SU-DHL-6 (cell line): ENCODE measurements at regions not wholly inside any gene's neighbourhood (a gene's known extent, or its start where the extent isn't known, plus 50 kb on each side); places are given as distances from the start of the nearest gene placed in this dataset.

Experiments
- H2AFZ ChIP-seq: fragments of 200-600 bp; sonication (generic); 2 replicates; pipeline ENCODE4 v1.6.1; 2014; ENCODE audit warnings: low read depth, mild to moderate bottlenecking, moderate library complexity, mixed read lengths, antibody characterized with exemption, low read length; ENCODE audit not compliant: severe bottlenecking
- H3F3A ChIP-seq: fragments of 200-600 bp; shearing (Covaris generic); 2 replicates; pipeline ENCODE4 v1.6.0; 2016; ENCODE audit warnings: antibody characterized with exemption, mild to moderate bottlenecking; ENCODE audit not compliant: insufficient read depth
- H3K27ac ChIP-seq: fragments of 200-600 bp; sonication (generic); 2 replicates; pipeline ENCODE4 v1.5.1; 2016; ENCODE audit warnings: low read depth, mild to moderate bottlenecking, low read length, moderate library complexity, mixed read lengths
- H3K27me3 ChIP-seq: fragments of 200-600 bp; sonication (generic), shearing (Covaris generic); 2 replicates; pipeline ENCODE4 v1.6.0; 2014; ENCODE audit warnings: mild to moderate bottlenecking, low read length
- H3K36me3 ChIP-seq: fragments of 200-600 bp; sonication (generic); 2 replicates; pipeline ENCODE4 v1.6.1; 2014; ENCODE audit warnings: mild to moderate bottlenecking, low read length, mixed read lengths
- H3K4me2 ChIP-seq: fragments of 300-600, 200-600 bp; shearing (Covaris generic), sonication (generic); 2 replicates; pipeline ENCODE4 v1.6.0; 2014; ENCODE audit warnings: low read length, low read depth, mild to moderate bottlenecking; ENCODE audit not compliant: poor library complexity, severe bottlenecking
- H3K4me3 ChIP-seq: fragments of 200-600 bp; sonication (generic); 2 replicates; pipeline ENCODE4 v1.5.1; 2014; ENCODE audit warnings: antibody characterized with exemption, low read length, mild to moderate bottlenecking, mixed read lengths; ENCODE audit not compliant: insufficient read depth, poor library complexity, severe bottlenecking
- H3K79me2 ChIP-seq: fragments of 200-600 bp; sonication (generic); 2 replicates; pipeline ENCODE4 v1.6.1; 2014; ENCODE audit warnings: mild to moderate bottlenecking, low read length, moderate library complexity; ENCODE audit not compliant: insufficient read depth
- H3K9ac ChIP-seq: fragments of 200-600 bp; sonication (generic); 2 replicates; pipeline ENCODE4 v1.7.0; 2014; ENCODE audit warnings: mild to moderate bottlenecking, low read length
- H3K9me2 ChIP-seq: fragments of 200-600 bp; sonication (generic); replicated peaks from 2 replicates; pipeline ENCODE4 v1.6.1; 2014; ENCODE audit warnings: low read length; ENCODE audit not compliant: insufficient read depth
- H3K9me3 ChIP-seq: fragments of 200-600 bp; sonication (generic); 2 replicates; pipeline ENCODE4 v1.6.1; 2014; ENCODE audit warnings: low read length, mixed read lengths; ENCODE audit not compliant: insufficient read depth
- H4K20me1 ChIP-seq: fragments of 200-600 bp; sonication (generic); 2 replicates; pipeline ENCODE4 v1.6.1; 2014; ENCODE audit warnings: low read depth, mild to moderate bottlenecking, antibody characterized with exemption, low read length, moderate library complexity, mixed read lengths
- EZH2phosphoT487 ChIP-seq: fragments of 200-600 bp; sonication (generic), shearing (Covaris generic); conservative IDR thresholded peaks from 2 replicates; pipeline ENCODE4 v1.6.1; 2018; ENCODE audit warnings: mild to moderate bottlenecking, antibody characterized with exemption, low read length, moderate library complexity, mixed read lengths
- TF ChIP-seq, protein P1 (sequence below): fragments of 200-600 bp; sonication (generic); IDR thresholded peaks from one replicate; pipeline ENCODE4 v1.5.1; 2017; ENCODE audit warnings: antibody characterized with exemption, mild to moderate bottlenecking, low read length, moderate library complexity; ENCODE audit not compliant: insufficient read depth, poor library complexity, severe bottlenecking

- no peaks in the 10 kb centered on the region for H3K9me3 ChIP-seq
- H3K27me3 ChIP-seq = no peaks in the 10 kb centered on the region
- no peak overlapping the region for H3K9ac ChIP-seq
- no peaks in the 10 kb centered on the region for H3K36me3 ChIP-seq
- 0 out of 2 replicates have a peak, but pooled peaks cover 6% of the 10 kb centered on the region for H4K20me1 ChIP-seq
- H3K4me3 ChIP-seq = no peak overlapping the region
- no peak overlapping the region for H3K27ac ChIP-seq
- no peaks in the 10 kb centered on the region for H3K79me2 ChIP-seq
- no peaks in the 10 kb centered on the region for H3F3A ChIP-seq
- TF ChIP-seq, protein P1, sequence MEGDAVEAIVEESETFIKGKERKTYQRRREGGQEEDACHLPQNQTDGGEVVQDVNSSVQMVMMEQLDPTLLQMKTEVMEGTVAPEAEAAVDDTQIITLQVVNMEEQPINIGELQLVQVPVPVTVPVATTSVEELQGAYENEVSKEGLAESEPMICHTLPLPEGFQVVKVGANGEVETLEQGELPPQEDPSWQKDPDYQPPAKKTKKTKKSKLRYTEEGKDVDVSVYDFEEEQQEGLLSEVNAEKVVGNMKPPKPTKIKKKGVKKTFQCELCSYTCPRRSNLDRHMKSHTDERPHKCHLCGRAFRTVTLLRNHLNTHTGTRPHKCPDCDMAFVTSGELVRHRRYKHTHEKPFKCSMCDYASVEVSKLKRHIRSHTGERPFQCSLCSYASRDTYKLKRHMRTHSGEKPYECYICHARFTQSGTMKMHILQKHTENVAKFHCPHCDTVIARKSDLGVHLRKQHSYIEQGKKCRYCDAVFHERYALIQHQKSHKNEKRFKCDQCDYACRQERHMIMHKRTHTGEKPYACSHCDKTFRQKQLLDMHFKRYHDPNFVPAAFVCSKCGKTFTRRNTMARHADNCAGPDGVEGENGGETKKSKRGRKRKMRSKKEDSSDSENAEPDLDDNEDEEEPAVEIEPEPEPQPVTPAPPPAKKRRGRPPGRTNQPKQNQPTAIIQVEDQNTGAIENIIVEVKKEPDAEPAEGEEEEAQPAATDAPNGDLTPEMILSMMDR = no peak
- no peak for TF ChIP-seq EZH2phosphoT487
- H3K4me2 ChIP-seq = no peak overlapping the region
- no peak overlapping the region for H2AFZ ChIP-seq
- H3K9me2 ChIP-seq = no peaks in the 10 kb centered on the region
Measured at GRCh38 chr6:23396949-23397348, 729.1 kb upstream of the NRSN1 start.

GRCh38 chr6:23403460-23403859, 722.6 kb upstream of the NRSN1 start:
- Histone ChIP-seq H3K4me2 (no peak overlapping the region), H3K27me3 (no peaks in the 10 kb centered on the region), H3K9me2 (no peaks in the 10 kb centered on the region), H3F3A (no peaks in the 10 kb centered on the region), H3K4me3 (no peak overlapping the region), H3K36me3 (no peaks in the 10 kb centered on the region), H4K20me1 (0 out of 2 replicates have a peak, but pooled peaks cover 6% of the 10 kb centered on the region), H3K79me2 (no peaks in the 10 kb centered on the region), H3K9ac (no peak overlapping the region), H2AFZ (no peak overlapping the region), H3K9me3 (no peaks in the 10 kb centered on the region), H3K27ac (no peak overlapping the region)
- TF ChIP-seq, protein P1 = no peak
- TF ChIP-seq EZH2phosphoT487 = no peak

DNA sequence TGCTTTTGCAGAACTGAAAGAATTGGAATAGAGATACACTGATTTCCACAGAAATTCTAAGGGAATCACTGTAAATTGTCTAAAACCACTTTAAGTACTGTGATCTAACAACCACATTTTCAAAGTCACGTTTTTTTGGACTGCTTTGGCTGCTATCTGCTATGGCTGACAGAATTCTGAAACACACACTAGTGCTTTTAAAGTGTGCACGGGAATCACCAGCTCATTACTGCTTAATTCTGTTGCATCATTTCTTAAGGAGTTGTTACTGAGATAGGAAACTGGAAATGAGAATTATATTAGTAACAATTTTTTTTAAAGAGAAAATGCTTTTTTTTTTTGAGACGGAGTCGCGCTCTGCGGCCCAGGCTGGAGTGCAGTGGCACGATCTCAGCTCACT, 716.5 kb upstream of the NRSN1 start:
- Histone ChIP-seq H3K9ac (no peak overlapping the region), H3F3A (no peaks in the 10 kb centered on the region), H2AFZ (no peak overlapping the region), H3K27ac (no peak overlapping the region), H3K4me3 (no peak overlapping the region), H3K36me3 (no peaks in the 10 kb centered on the region), H3K79me2 (no peaks in the 10 kb centered on the region), H4K20me1 (no peaks in the 10 kb centered on the region), H3K27me3 (no peaks in the 10 kb centered on the region), H3K9me3 (no peaks in the 10 kb centered on the region), H3K9me2 (no peaks in the 10 kb centered on the region), H3K4me2 (no peak overlapping the region)
- TF ChIP-seq, protein P1 = no peak
- no peak for TF ChIP-seq EZH2phosphoT487
